Adrenal gland (tissue), 9 donors: ENCODE measurements at regions not wholly inside any gene's neighbourhood (a gene's known extent, or its start where the extent isn't known, plus 50 kb on each side); places are given as distances from the start of the nearest gene placed in this dataset.

Source experiments
- DNase-seq, 7 donors: peaks; one replicate each; pipeline ENCODE4 v3.0.0-alpha.2; 2019 to 2020
- H3K27ac ChIP-seq, 5 donors: fragments of 200-600 bp; sonication (generic) in 4 of 5; 1 replicate in 3 of 5; 2 replicates in 2 of 5; pipeline versions ENCODE4 v1.5.1 to v1.8.0; 2016 to 2020; ENCODE audit warnings: mild to moderate bottlenecking in 1 of 5
- H3K27me3 ChIP-seq: fragments of 200-600 bp; 2 replicates; pipeline ENCODE4 v1.8.0; 2021
- H3K36me3 ChIP-seq, 2 donors: fragments of 200-600 bp; replicated peaks in 1 of 2; 1 replicate in 1 of 2; 2 replicates in 1 of 2; pipeline versions ENCODE4 v1.5.1 to v1.8.0; 2018 to 2022
- H3K4me1 ChIP-seq, 2 donors: fragments of 200-600 bp; replicated peaks in 1 of 2; 1 replicate in 1 of 2; 2 replicates in 1 of 2; pipeline versions ENCODE4 v1.5.1 to v1.8.0; 2018 to 2021
- H3K4me3 ChIP-seq, 4 donors: fragments of 200-600 bp; sonication (generic) in 3 of 4; one replicate each; pipeline ENCODE4 v1.5.1; 2016 to 2018
- H3K9me3 ChIP-seq, 3 donors: fragments of 200-600 bp; sonication (generic) in 1 of 3; replicated peaks in 1 of 3; 1 replicate in 2 of 3; 2 replicates in 1 of 3; pipeline versions ENCODE4 v1.5.1 to v1.8.0; 2016 to 2021
- POLR2A ChIP-seq, 2 donors: fragments of 450-650 bp; IDR thresholded peaks; one replicate each; pipeline ENCODE4 v1.6.1; 2017; ENCODE audit warnings: antibody characterized with exemption in 2 of 2, mild to moderate bottlenecking in 2 of 2, moderate library complexity in 1 of 2
- WGBS, 4 donors: extraction: QIAGEN DNeasy Blood & Tissue Kit in 2 of 4; methylation state at CpG; one replicate each; pipeline versions ENCODE4 v1.1.5 to v1.1.7; 2013 to 2017; 5-methylcytosine and 5-hydroxymethylcytosine counted together
- intact Hi-C, 2 donors: fragments of 100-400 bp; cut with DNase I; formaldehyde crosslinking; loops; one replicate each; pipeline versions ENCODE4 v1.14.1 to v1.15.0; 2022 to 2023
- TF ChIP-seq, protein P1 (sequence below), 6 experiments: fragments of 450-650 bp in 4 of 6; fragments of 200-600 bp in 2 of 6; sonication (generic) in 1 of 6; IDR thresholded peaks; 1 replicate in 5 of 6; 2 replicates in 1 of 6; pipeline versions ENCODE4 v1.5.1 to v1.8.0; 2016 to 2021; ENCODE audit warnings: antibody characterized with exemption in 6 of 6, mild to moderate bottlenecking in 2 of 6, moderate library complexity in 1 of 6
- donor health status: healthy with polysubstance abuse.
- donor health status: Bipolar disorder and iron deficiency.
- donor health status: DM: yes; HTN: yes; CAD: no.
- donor health status: DM: no; HTN: no; CAD: no.
- donor health status: DM: no; HTN: no; CAD: no.

- Histone ChIP-seq H3K4me1 (peaks cover 0 to 5% of the 10 kb centered on the region in 2 donors), H3K27ac (no peak overlapping the region), H3K36me3 (no peaks in the 10 kb centered on the region), H3K9me3 (no peaks in the 10 kb centered on the region), H3K27me3 (no peaks in the 10 kb centered on the region), H3K4me3 (no peak overlapping the region)
- intact Hi-C loops: no loop called here
- 81 to 87% (median 86%) methylated on average over 1 to 4 of the region's 4 CpGs for WGBS, 4 donors
- no peak for DNase-seq
- TF ChIP-seq POLR2A (IDR thresholded peaks at IDR 0.05): no peak
- TF ChIP-seq, protein P1, sequence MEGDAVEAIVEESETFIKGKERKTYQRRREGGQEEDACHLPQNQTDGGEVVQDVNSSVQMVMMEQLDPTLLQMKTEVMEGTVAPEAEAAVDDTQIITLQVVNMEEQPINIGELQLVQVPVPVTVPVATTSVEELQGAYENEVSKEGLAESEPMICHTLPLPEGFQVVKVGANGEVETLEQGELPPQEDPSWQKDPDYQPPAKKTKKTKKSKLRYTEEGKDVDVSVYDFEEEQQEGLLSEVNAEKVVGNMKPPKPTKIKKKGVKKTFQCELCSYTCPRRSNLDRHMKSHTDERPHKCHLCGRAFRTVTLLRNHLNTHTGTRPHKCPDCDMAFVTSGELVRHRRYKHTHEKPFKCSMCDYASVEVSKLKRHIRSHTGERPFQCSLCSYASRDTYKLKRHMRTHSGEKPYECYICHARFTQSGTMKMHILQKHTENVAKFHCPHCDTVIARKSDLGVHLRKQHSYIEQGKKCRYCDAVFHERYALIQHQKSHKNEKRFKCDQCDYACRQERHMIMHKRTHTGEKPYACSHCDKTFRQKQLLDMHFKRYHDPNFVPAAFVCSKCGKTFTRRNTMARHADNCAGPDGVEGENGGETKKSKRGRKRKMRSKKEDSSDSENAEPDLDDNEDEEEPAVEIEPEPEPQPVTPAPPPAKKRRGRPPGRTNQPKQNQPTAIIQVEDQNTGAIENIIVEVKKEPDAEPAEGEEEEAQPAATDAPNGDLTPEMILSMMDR (IDR thresholded peaks at IDR 0.05): no peak
Observed at GRCh38 chr2:30331038-30331437, 99.7 kb downstream of the LBH start.

DNA sequence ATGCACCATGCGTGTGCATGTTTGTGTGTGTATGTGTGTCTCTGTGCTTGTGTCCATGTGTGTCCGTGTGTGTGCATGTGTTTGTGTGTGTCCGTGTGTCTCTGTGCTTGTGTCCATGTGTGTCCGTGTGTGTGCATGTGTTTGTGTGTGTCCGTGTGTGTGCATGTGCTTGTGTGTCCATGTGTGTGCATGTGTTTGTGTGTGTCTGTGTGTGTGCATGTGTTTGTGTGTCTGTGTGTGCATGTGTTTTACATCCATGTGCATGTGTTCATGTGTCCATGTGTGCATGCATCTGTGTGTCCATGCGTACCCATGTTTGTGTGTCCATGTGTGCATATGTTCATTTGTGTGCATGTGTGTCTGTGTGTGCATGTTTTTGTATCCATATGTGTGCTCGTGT is 100.5 kb downstream of the LBH start:
- intact Hi-C loops: no loop called here
- Histone ChIP-seq H3K4me1 (peaks cover 0 to 5% of the 10 kb centered on the region in 2 donors), H3K27me3 (no peaks in the 10 kb centered on the region), H3K9me3 (no peaks in the 10 kb centered on the region), H3K36me3 (no peaks in the 10 kb centered on the region), H3K4me3 (no peak overlapping the region), H3K27ac (no peak overlapping the region)
- TF ChIP-seq, protein P1 (IDR thresholded peaks at IDR 0.05): no peak
- no peak for TF ChIP-seq POLR2A (IDR thresholded peaks at IDR 0.05)
- WGBS, 4 donors: 84 to 89% (median 88%) methylated on average over 7 of the region's 7 CpGs
- no peak for DNase-seq

DNA sequence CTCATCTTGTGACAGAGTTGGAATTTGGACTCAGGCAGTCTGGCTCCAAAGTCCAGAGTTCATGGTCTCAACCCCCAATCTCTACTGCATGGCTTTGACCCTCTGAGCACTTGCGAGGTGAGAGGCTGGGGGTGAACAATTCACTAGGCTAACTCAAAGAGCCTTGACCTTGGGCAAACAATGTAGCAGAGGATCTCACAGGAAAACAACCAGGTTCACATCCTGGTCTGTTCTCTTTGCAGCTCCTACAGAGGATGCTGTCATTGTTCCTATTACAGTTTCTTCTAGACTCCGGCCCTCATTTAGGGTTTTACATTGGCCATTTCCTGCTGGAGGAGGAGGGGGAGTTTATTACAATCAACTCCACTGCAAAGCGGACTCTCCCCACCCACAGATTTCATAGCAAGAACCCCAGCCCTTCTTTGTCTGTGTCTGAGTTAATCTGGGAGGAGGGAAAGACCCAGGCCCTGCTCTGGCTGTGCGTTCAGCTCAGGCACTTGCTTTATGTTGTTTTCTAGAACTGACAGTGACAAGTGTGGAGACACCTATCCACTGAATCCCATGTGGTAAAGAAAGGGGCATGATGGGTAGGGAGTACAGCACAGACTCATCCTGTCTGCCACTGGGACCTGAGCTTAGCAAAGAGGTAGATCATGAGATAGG is 101.6 kb downstream of the LBH start:
- DNase-seq: no peak
- Histone ChIP-seq H3K4me1 (peaks cover 0 to 5% of the 10 kb centered on the region in 2 donors), H3K36me3 (no peaks in the 10 kb centered on the region), H3K4me3 (no peak overlapping the region), H3K9me3 (no peaks in the 10 kb centered on the region), H3K27ac (peak overlapping the region in 1 of 5 donors; percentile 26), H3K27me3 (no peaks in the 10 kb centered on the region)
- no peak for TF ChIP-seq POLR2A (IDR thresholded peaks at IDR 0.05)
- TF ChIP-seq, protein P1 (IDR thresholded peaks at IDR 0.05): no peak
- 69 to 84% (median 81%) methylated on average over 4 of the region's 4 CpGs for WGBS, 4 donors
- intact Hi-C loops: no loop called here

DNA sequence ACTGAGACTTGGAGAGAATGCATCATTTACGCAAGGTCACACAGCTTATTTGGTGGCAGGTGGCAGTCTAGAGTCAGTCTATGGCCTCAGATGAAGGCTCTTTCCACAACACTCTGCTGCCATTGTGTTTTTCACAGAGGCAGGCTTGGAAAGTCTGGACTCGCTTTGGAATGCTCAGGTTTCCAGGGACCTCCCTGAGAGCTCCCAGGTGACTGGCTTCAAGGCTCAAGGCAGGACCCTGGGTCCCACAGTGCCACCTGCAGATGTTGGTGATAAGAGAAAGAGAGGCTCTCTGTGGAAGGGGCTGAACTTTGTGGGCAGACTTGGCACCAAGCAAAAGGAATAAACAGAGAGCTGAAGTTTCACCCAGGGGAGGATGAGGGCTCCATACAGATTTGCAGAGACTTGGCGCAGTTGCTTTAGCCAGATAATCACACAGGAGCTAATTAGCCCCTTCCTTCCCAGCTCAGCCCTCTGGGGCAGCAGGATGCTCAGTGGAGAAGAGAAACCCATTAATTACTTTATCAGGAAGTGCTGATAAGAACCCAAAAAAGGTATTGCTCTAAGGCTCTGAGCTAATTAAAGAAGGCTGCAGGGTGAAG is 103.5 kb downstream of the LBH start:
- Histone ChIP-seq H3K27me3 (no peaks in the 10 kb centered on the region), H3K4me3 (no peak overlapping the region), H3K27ac (no peak overlapping the region), H3K9me3 (no peaks in the 10 kb centered on the region), H3K36me3 (no peaks in the 10 kb centered on the region), H3K4me1 (peaks cover 0 to 5% of the 10 kb centered on the region in 2 donors)
- intact Hi-C loops: no loop called here
- 64 to 69% (median 68%) methylated on average over 2 to 3 of the region's 3 CpGs for WGBS, 4 donors
- DNase-seq: no peak
- TF ChIP-seq, protein P1 (IDR thresholded peaks at IDR 0.05): peak in 1 of 6 experiments; percentile 6
- TF ChIP-seq POLR2A (IDR thresholded peaks at IDR 0.05): no peak
